Uterus (tissue), 2 donors: ENCODE measurements at regions not wholly inside any gene's neighbourhood (a gene's known extent, or its start where the extent isn't known, plus 50 kb on each side); places are given as distances from the start of the nearest gene placed in this dataset.

Experiments
- CTCF ChIP-seq, 4 experiments: fragments of 200-600 bp in 2 of 4; fragments of 450-650 bp in 2 of 4; sonication (generic) in 2 of 4; IDR thresholded peaks; one replicate each; pipeline ENCODE4 v1.5.1; 2016 to 2019; ENCODE audit warnings: antibody characterized with exemption in 4 of 4, mild to moderate bottlenecking in 2 of 4, moderate library complexity in 1 of 4
- POLR2A ChIP-seq, 2 donors: fragments of 450-650 bp; IDR thresholded peaks; one replicate each; pipeline ENCODE4 v1.6.1; 2016; ENCODE audit warnings: antibody characterized with exemption in 2 of 2, mild to moderate bottlenecking in 1 of 2, moderate library complexity in 1 of 2

GRCh38 chr7:149627911-149628310 lies 130.3 kb upstream of the ZNF746 start:
- TF ChIP-seq CTCF (IDR thresholded peaks at IDR 0.05) (no peak), POLR2A (IDR thresholded peaks at IDR 0.05) (no peak)
